H9 (cell line): ENCODE measurements at regions not wholly inside any gene's neighbourhood (a gene's known extent, or its start where the extent isn't known, plus 50 kb on each side); places are given as distances from the start of the nearest gene placed in this dataset.

Experiments used
- DNase-seq: peaks from one replicate; pipeline ENCODE4 v3.0.0-alpha.2; 2017
- H2AFZ ChIP-seq: one replicate; pipeline ENCODE4 v1.6.1; 2013; ENCODE audit warnings: mild to moderate bottlenecking, low read length, control low read depth, moderate library complexity
- H2AK5ac ChIP-seq: 2 replicates; pipeline ENCODE4 v1.6.1; 2013; ENCODE audit warnings: low read length, control low read depth, mixed read lengths; ENCODE audit not compliant: insufficient read length
- H2BK120ac ChIP-seq: one replicate; pipeline ENCODE4 v1.6.1; 2013; ENCODE audit warnings: low read depth, mild to moderate bottlenecking, low read length, control low read depth, inconsistent platforms; ENCODE audit not compliant: poor library complexity, severe bottlenecking
- H2BK12ac ChIP-seq: 2 replicates; pipeline ENCODE4 v1.6.1; 2013; ENCODE audit warnings: low read length, control low read depth, mixed read lengths, low read depth; ENCODE audit not compliant: insufficient read length
- H2BK15ac ChIP-seq: 2 replicates; pipeline ENCODE4 v1.6.1; 2013; ENCODE audit warnings: low read depth, low read length, control low read depth
- H2BK20ac ChIP-seq: one replicate; pipeline ENCODE4 v1.6.1; 2013; ENCODE audit warnings: low read depth, mild to moderate bottlenecking, low read length, control low read depth, inconsistent platforms; ENCODE audit not compliant: poor library complexity, severe bottlenecking
- H2BK5ac ChIP-seq: 2 replicates; pipeline ENCODE4 v1.6.1; 2013; ENCODE audit warnings: low read length, control low read depth, mixed read lengths; ENCODE audit not compliant: insufficient read length
- H3K14ac ChIP-seq: 2 replicates; pipeline ENCODE4 v1.6.1; 2013; ENCODE audit warnings: low read length, control low read depth; ENCODE audit not compliant: insufficient read depth
- H3K18ac ChIP-seq: 2 replicates; pipeline ENCODE4 v1.6.1; 2013; ENCODE audit warnings: low read depth, mild to moderate bottlenecking, mixed read lengths, low read length, control low read depth; ENCODE audit not compliant: insufficient read length
- H3K23ac ChIP-seq: 2 replicates; pipeline ENCODE4 v1.6.1; 2013; ENCODE audit warnings: low read length, control low read depth, mixed read lengths, low read depth; ENCODE audit not compliant: insufficient read length
- H3K23me2 ChIP-seq: 2 replicates; pipeline ENCODE4 v1.6.1; 2013; ENCODE audit warnings: low read depth, mild to moderate bottlenecking, mixed read lengths, low read length, control low read depth; ENCODE audit not compliant: insufficient read length, poor library complexity, severe bottlenecking
- H3K27ac ChIP-seq: 2 replicates; pipeline ENCODE4 v1.5.1; 2013; ENCODE audit warnings: low read length, control low read depth, mixed read lengths, low read depth; ENCODE audit not compliant: insufficient read length
- H3K27me3 ChIP-seq: 2 replicates; pipeline ENCODE4 v1.6.1; 2013; ENCODE audit warnings: low read length, control low read depth, inconsistent platforms; ENCODE audit not compliant: insufficient read depth
- H3K4ac ChIP-seq: 2 replicates; pipeline ENCODE4 v1.6.1; 2013; ENCODE audit warnings: low read depth, mild to moderate bottlenecking, control low read depth, inconsistent platforms, low read length, moderate library complexity
- H3K4me1 ChIP-seq: 2 replicates; pipeline ENCODE4 v1.6.1; 2013; ENCODE audit warnings: low read length, control low read depth, inconsistent platforms; ENCODE audit not compliant: insufficient read depth
- H3K4me2 ChIP-seq: 2 replicates; pipeline ENCODE4 v1.6.1; 2013; ENCODE audit warnings: low read length, control low read depth, mixed read lengths; ENCODE audit not compliant: insufficient read length, insufficient read depth
- H3K56ac ChIP-seq: 2 replicates; pipeline ENCODE4 v1.6.1; 2013; ENCODE audit warnings: low read depth, mild to moderate bottlenecking, mixed read lengths, low read length, control low read depth; ENCODE audit not compliant: insufficient read length
- H3K79me1 ChIP-seq: 2 replicates; pipeline ENCODE4 v1.6.1; 2013; ENCODE audit warnings: low read depth, mild to moderate bottlenecking, moderate library complexity, low read length, control low read depth, inconsistent platforms; ENCODE audit not compliant: insufficient read depth, poor library complexity, severe bottlenecking
- H3K79me2 ChIP-seq: 2 replicates; pipeline ENCODE4 v1.6.1; 2013; ENCODE audit warnings: low read length, control low read depth, inconsistent platforms; ENCODE audit not compliant: insufficient read depth
- H3K9ac ChIP-seq: 2 replicates; pipeline ENCODE4 v1.6.1; 2013; ENCODE audit warnings: low read length, control low read depth, mixed read lengths; ENCODE audit not compliant: insufficient read length; ENCODE audit errors: extremely low read depth
- H3K9me3 ChIP-seq: one replicate; pipeline ENCODE4 v1.6.1; 2013; ENCODE audit warnings: low read depth, low read length, inconsistent platforms; ENCODE audit not compliant: control insufficient read depth
- H3T11ph ChIP-seq: one replicate; pipeline ENCODE4 v1.6.1; 2013; ENCODE audit warnings: mild to moderate bottlenecking, low read length, control low read depth, inconsistent platforms
- H4K20me1 ChIP-seq: one replicate; pipeline ENCODE4 v1.6.1; 2013; ENCODE audit not compliant: control insufficient read depth, insufficient read length, insufficient read depth
- H4K5ac ChIP-seq: 2 replicates; pipeline ENCODE4 v1.6.1; 2013; ENCODE audit warnings: low read depth, mild to moderate bottlenecking, mixed read lengths, low read length, control low read depth; ENCODE audit not compliant: insufficient read length
- H4K8ac ChIP-seq: replicated peaks from 2 replicates; pipeline ENCODE4 v1.6.1; 2013; ENCODE audit warnings: low read length, control low read depth, mixed read lengths, low read depth; ENCODE audit not compliant: insufficient read length
- H4K91ac ChIP-seq: 2 replicates; pipeline ENCODE4 v1.6.1; 2013; ENCODE audit warnings: low read depth, mild to moderate bottlenecking, moderate library complexity, mixed read lengths, low read length, control low read depth; ENCODE audit not compliant: insufficient read length
- H3K27ac Mint-ChIP-seq, 3 experiments: 2 replicates in 2 of 3; 3 replicates in 1 of 3; pipeline ENCODE4 v1.8.0; 2020 to 2021; ENCODE audit warnings: mixed read lengths in 3 of 3, mild to moderate bottlenecking in 1 of 3, moderate library complexity in 1 of 3
- H3K27me3 Mint-ChIP-seq: 2 replicates; pipeline ENCODE4 v1.8.0; 2021; ENCODE audit warnings: low read depth, mild to moderate bottlenecking, moderate library complexity, mixed read lengths
- H3K36me3 Mint-ChIP-seq, 3 experiments: 2 replicates in 2 of 3; 3 replicates in 1 of 3; pipeline ENCODE4 v1.8.0; 2020 to 2021; ENCODE audit warnings: low read depth in 3 of 3, mixed read lengths in 3 of 3; ENCODE audit not compliant: insufficient read depth in 1 of 3
- H3K4me1 Mint-ChIP-seq, 2 experiments: 2 replicates each; pipeline ENCODE4 v1.8.0; 2020; ENCODE audit warnings: mixed read lengths in 2 of 2
- H3K4me3 Mint-ChIP-seq, 2 experiments: 2 replicates in 1 of 2; 3 replicates in 1 of 2; pipeline ENCODE4 v1.8.0; 2020 to 2021; ENCODE audit warnings: mild to moderate bottlenecking in 2 of 2, mixed read lengths in 2 of 2, moderate library complexity in 1 of 2
- H3K9me3 Mint-ChIP-seq, 2 experiments: 2 replicates in 1 of 2; 3 replicates in 1 of 2; pipeline ENCODE4 v1.8.0; 2020; ENCODE audit warnings: mild to moderate bottlenecking in 2 of 2, mixed read lengths in 2 of 2, moderate library complexity in 1 of 2
- WGBS: extraction: QIAGEN DNeasy Blood & Tissue Kit; methylation state at CpG from one replicate; pipeline ENCODE4 v1.1.7; 2013; ENCODE audit warnings: missing lambda C conversion rate, low lambda C conversion rate, mixed read lengths; ENCODE audit not compliant: insufficient read length; ENCODE audit errors: extremely low coverage; 5-methylcytosine and 5-hydroxymethylcytosine counted together
- TF ChIP-seq, protein P1 (sequence below): fragments of 200-600 bp; sonication (generic); conservative IDR thresholded peaks from 3 replicates; pipeline ENCODE4 v1.8.0; 2021; ENCODE audit warnings: antibody characterized with exemption, mild to moderate bottlenecking

DNA sequence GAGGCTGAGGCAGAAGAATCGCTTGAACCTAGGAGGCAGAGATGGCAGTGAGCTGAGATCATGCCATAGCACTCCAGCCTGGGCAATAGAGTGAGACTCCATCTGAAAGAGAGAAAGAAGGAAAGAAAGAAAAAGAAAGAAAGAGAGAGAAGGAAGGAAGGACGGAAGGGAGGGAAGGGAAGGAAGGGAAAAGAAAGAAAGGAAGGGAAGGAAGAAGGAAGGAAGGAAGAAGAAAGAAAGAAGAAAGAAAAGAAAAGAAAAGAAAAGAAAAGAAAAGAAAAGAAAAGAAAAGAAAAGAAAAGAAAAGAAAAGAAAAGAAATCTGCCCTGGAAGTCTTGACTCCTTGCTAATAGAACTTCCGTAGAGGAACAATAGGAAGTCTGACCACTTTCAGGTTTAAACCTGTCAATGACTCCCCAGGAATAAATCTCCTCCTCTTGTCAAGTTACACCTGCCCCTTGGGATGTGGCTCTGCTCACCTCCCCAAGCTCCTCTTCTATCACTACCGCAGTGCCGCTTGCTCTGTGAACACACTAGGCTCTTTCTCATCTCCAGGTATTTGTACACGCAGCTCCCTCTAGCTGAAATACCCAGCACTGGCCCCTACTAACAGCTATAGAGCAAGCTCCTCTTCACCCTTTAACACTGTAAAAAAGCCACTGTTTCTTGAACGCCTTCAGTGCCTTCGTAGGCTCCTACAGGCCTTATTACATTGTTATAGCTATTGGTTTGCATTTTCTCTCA, 773.1 kb upstream of the TBX3 start:
- no peak overlapping the region for H3K9ac ChIP-seq
- no peak overlapping the region for H2BK5ac ChIP-seq
- WGBS, result no CpG with 5 or more reads among the region's 8 CpGs
- no peak overlapping the region for H3K14ac ChIP-seq
- H3K56ac ChIP-seq, result no peak overlapping the region
- H3K27ac Mint-ChIP-seq, result no peak overlapping the region
- H3K79me1 ChIP-seq, result no peaks in the 10 kb centered on the region
- H3K23me2 ChIP-seq, result peaks cover 7% of the 10 kb centered on the region
- DNase-seq, result peak; percentile 80
- H2BK15ac ChIP-seq, result no peak overlapping the region
- no peak overlapping the region for H2AK5ac ChIP-seq
- H2AFZ ChIP-seq, result no peak overlapping the region
- no peaks in the 10 kb centered on the region for H3K4me1 ChIP-seq
- H4K8ac ChIP-seq, result no peak overlapping the region
- no peak overlapping the region for H3K23ac ChIP-seq
- no peak overlapping the region for H3K18ac ChIP-seq
- no peak overlapping the region for H2BK12ac ChIP-seq
- no peaks in the 10 kb centered on the region for H3K79me2 ChIP-seq
- H2BK20ac ChIP-seq, result no peak overlapping the region
- H2BK120ac ChIP-seq, result no peak overlapping the region
- TF ChIP-seq, protein P1, sequence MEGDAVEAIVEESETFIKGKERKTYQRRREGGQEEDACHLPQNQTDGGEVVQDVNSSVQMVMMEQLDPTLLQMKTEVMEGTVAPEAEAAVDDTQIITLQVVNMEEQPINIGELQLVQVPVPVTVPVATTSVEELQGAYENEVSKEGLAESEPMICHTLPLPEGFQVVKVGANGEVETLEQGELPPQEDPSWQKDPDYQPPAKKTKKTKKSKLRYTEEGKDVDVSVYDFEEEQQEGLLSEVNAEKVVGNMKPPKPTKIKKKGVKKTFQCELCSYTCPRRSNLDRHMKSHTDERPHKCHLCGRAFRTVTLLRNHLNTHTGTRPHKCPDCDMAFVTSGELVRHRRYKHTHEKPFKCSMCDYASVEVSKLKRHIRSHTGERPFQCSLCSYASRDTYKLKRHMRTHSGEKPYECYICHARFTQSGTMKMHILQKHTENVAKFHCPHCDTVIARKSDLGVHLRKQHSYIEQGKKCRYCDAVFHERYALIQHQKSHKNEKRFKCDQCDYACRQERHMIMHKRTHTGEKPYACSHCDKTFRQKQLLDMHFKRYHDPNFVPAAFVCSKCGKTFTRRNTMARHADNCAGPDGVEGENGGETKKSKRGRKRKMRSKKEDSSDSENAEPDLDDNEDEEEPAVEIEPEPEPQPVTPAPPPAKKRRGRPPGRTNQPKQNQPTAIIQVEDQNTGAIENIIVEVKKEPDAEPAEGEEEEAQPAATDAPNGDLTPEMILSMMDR, result peak; percentile 75
- H4K91ac ChIP-seq, result no peak overlapping the region
- no peak overlapping the region for H3K4me3 Mint-ChIP-seq
- H3K9me3 Mint-ChIP-seq, result peaks cover 2 to 5% of the 10 kb centered on the region in 2 experiments; a peak in 4 of 5 replicates
- H3K4me2 ChIP-seq, result no peak overlapping the region
- peaks cover 29% of the 10 kb centered on the region for H3K27me3 Mint-ChIP-seq
- H4K5ac ChIP-seq, result no peak overlapping the region
- H3K36me3 Mint-ChIP-seq, result peaks cover 0 to 4% (median 0%) of the 10 kb centered on the region in 3 experiments; a peak in 1 of 7 replicates
- no peaks in the 10 kb centered on the region for H3K9me3 ChIP-seq
- no peaks in the 10 kb centered on the region; the same call in 1 of the 2 replicates for H3K27me3 ChIP-seq
- H3K4ac ChIP-seq, result no peak overlapping the region
- no peak overlapping the region for H3K27ac ChIP-seq
- H3T11ph ChIP-seq, result no peak overlapping the region
- no peaks in the 10 kb centered on the region for H4K20me1 ChIP-seq
- peaks cover 29 to 34% of the 10 kb centered on the region in 2 experiments for H3K4me1 Mint-ChIP-seq
